ENCODE measurements at regions not wholly inside any gene's neighbourhood (a gene's known extent, or its start where the extent isn't known, plus 50 kb on each side); places are given as distances from the start of the nearest gene placed in this dataset.
"Not testable (repeated sequence)": the region's sequence is repeated elsewhere in the genome, so short reads cannot be mapped to it uniquely, and the experiment has no call there.

DNA sequence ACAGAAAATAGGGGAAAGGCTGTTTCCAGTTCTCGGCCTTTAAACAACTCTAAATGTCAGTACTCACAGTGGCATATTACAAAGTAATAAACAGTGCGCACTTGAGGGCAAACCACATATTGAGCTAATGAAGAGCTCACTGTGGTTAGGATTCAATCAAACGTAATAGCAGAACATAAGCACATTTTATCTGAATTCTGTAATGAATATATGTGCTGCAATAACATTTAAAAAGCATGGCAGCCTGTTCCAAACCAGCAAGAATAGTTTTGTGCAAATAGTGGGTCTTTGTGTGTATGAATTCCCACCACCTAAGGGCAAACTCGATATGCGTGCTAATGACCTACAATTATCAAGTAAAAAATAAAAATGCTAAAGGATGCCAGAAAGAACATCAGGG, 163.0 kb downstream of the TBC1D2B start:
- not testable (repeated sequence) for TF ChIP-seq CTCF (IDR thresholded peaks at IDR 0.05; ENCODE audit: control extremely low read depth in 1 of 3, insufficient read depth in 1 of 3, low read depth in 1 of 3, low read length in 3 of 3)
- TF ChIP-seq, protein P1, sequence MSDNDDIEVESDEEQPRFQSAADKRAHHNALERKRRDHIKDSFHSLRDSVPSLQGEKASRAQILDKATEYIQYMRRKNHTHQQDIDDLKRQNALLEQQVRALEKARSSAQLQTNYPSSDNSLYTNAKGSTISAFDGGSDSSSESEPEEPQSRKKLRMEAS (IDR thresholded peaks at IDR 0.05), result not testable (repeated sequence)
- TF ChIP-seq, protein P2, sequence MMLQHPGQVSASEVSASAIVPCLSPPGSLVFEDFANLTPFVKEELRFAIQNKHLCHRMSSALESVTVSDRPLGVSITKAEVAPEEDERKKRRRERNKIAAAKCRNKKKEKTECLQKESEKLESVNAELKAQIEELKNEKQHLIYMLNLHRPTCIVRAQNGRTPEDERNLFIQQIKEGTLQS (IDR thresholded peaks at IDR 0.05; ENCODE audit: insufficient read depth, low read depth, low read length), result not testable (repeated sequence)

All from H1 (cell line).